Amniotic stem cell (primary cell): ENCODE measurements at regions not wholly inside any gene's neighbourhood (a gene's known extent, or its start where the extent isn't known, plus 50 kb on each side); places are given as distances from the start of the nearest gene placed in this dataset.

ENCODE experiments used
- DNase-seq: peaks from one replicate; lab custom pipeline; 2025; lab: John Stamatoyannopoulos, UW

GRCh38 chr15:97627634-97628033 is 332.9 kb upstream of the ARRDC4 start:
- no peak for DNase-seq

- no peak for DNase-seq
Observed at GRCh38 chr15:97645758-97646157, 314.7 kb upstream of the ARRDC4 start.

GRCh38 chr15:97648728-97649127 is 311.8 kb upstream of the ARRDC4 start:
- no peak for DNase-seq

- no peak for DNase-seq
Observed at GRCh38 chr15:97652041-97652440, 308.5 kb upstream of the ARRDC4 start.

- no peak for DNase-seq
Observed at GRCh38 chr15:97652700-97653167, 307.8 kb upstream of the ARRDC4 start.

GRCh38 chr15:97653896-97654295 is 306.6 kb upstream of the ARRDC4 start:
- no peak for DNase-seq

GRCh38 chr15:97654481-97655076 is 305.9 kb upstream of the ARRDC4 start:
- no peak for DNase-seq

GRCh38 chr15:97661796-97662195 is 298.7 kb upstream of the ARRDC4 start:
- no peak for DNase-seq

GRCh38 chr15:97672586-97672985 is 287.9 kb upstream of the ARRDC4 start:
- no peak for DNase-seq

GRCh38 chr15:97678656-97679055 is 281.8 kb upstream of the ARRDC4 start:
- no peak for DNase-seq

- no peak for DNase-seq
Observed at GRCh38 chr15:97679106-97679688, 281.3 kb upstream of the ARRDC4 start.

- no peak for DNase-seq
Observed at GRCh38 chr15:97680606-97681220, 279.8 kb upstream of the ARRDC4 start.

- no peak for DNase-seq
Observed at GRCh38 chr15:97683831-97684230, 276.7 kb upstream of the ARRDC4 start.

GRCh38 chr15:97684249-97684648 is 276.3 kb upstream of the ARRDC4 start:
- no peak for DNase-seq

GRCh38 chr15:97686324-97686723 is 274.2 kb upstream of the ARRDC4 start:
- no peak for DNase-seq

GRCh38 chr15:97687654-97688053 is 272.8 kb upstream of the ARRDC4 start:
- DNase-seq = no peak

GRCh38 chr15:97688177-97688576 is 272.3 kb upstream of the ARRDC4 start:
- no peak for DNase-seq

GRCh38 chr15:97688886-97689285 is 271.6 kb upstream of the ARRDC4 start:
- DNase-seq = no peak

- DNase-seq = no peak
Observed at GRCh38 chr15:97691078-97691477, 269.4 kb upstream of the ARRDC4 start.

GRCh38 chr15:97691799-97692198 is 268.7 kb upstream of the ARRDC4 start:
- no peak for DNase-seq

- DNase-seq = no peak
Observed at GRCh38 chr15:97692301-97693015, 268.0 kb upstream of the ARRDC4 start.

- no peak for DNase-seq
Observed at GRCh38 chr15:97694456-97694855, 266.0 kb upstream of the ARRDC4 start.

GRCh38 chr15:97703400-97703799 is 257.1 kb upstream of the ARRDC4 start:
- DNase-seq = no peak
